ENCODE measurements at regions not wholly inside any gene's neighbourhood (a gene's known extent, or its start where the extent isn't known, plus 50 kb on each side); places are given as distances from the start of the nearest gene placed in this dataset.

- H3K9me3 ChIP-seq = no peaks in the 10 kb centered on the region
- H3K4me3 ChIP-seq = no peak overlapping the region
- ATAC-seq = no peak
- TF ChIP-seq CTCF (IDR thresholded peaks at IDR 0.05) = no peak
- no peak for TF ChIP-seq POLR2AphosphoS5 (IDR thresholded peaks at IDR 0.05)
- TF ChIP-seq EP300 (IDR thresholded peaks at IDR 0.05) = no peak
- no peak for TF ChIP-seq POLR2A (IDR thresholded peaks at IDR 0.05)
- 71 to 85% methylated on average over 6 to 7 of the region's 7 CpGs for WGBS, 2 donors (ENCODE audit: low coverage in 1 of 2)
- no peaks in the 10 kb centered on the region for H3K4me1 ChIP-seq
- H3K36me3 ChIP-seq = no peaks in the 10 kb centered on the region
- H3K27ac ChIP-seq = no peak overlapping the region
- H3K27me3 ChIP-seq = peaks cover 35% of the 10 kb centered on the region
Measured at GRCh38 chr7:25911738-25912607, 240.0 kb upstream of the NFE2L3 start.

DNA sequence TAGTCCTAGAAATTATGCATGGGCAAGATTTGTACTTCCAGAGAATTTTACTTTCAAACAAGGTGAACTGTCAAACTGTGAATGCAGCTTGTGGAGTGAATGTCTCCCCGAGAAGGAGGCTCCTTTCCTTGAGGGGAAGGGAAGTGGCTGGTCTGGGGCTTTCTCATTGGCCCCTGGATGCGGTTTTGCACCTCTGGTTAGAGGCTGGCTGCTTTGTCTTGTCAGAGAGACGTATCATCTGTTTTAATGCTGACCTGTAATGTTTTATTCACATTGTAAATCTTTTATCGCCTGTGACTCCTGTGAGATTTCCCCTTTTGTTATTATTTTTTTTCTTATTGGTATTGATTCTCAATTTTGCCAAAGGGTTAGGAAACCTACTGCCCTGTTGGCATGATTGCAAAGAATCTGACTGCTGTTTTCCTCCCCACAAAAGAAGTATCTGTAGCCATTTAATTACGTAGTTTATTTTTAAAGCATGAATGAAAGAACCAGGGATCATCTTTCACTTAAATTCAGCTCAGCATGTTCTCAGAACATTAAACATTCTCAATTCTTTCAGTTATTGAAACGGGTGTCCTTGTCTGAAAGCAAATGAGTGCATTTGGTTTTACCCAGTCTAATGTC, 238.3 kb upstream of the NFE2L3 start:
- H3K27me3 ChIP-seq = peaks cover 25% of the 10 kb centered on the region
- H3K4me3 ChIP-seq = no peak overlapping the region
- H3K9me3 ChIP-seq = peaks cover 0 to 13% (median 0%) of the 10 kb centered on the region in 3 donors
- no peak overlapping the region for H3K27ac ChIP-seq
- WGBS, 2 donors (ENCODE audit: low coverage in 1 of 2) = 26 to 28% methylated on average over 6 of the region's 6 CpGs
- no peaks in the 10 kb centered on the region for H3K36me3 ChIP-seq
- TF ChIP-seq CTCF (IDR thresholded peaks at IDR 0.05) = no peak
- no peak for TF ChIP-seq EP300 (IDR thresholded peaks at IDR 0.05)
- TF ChIP-seq POLR2A (IDR thresholded peaks at IDR 0.05) = no peak
- no peak for TF ChIP-seq POLR2AphosphoS5 (IDR thresholded peaks at IDR 0.05)
- no peaks in the 10 kb centered on the region for H3K4me1 ChIP-seq
- ATAC-seq = no peak

DNA sequence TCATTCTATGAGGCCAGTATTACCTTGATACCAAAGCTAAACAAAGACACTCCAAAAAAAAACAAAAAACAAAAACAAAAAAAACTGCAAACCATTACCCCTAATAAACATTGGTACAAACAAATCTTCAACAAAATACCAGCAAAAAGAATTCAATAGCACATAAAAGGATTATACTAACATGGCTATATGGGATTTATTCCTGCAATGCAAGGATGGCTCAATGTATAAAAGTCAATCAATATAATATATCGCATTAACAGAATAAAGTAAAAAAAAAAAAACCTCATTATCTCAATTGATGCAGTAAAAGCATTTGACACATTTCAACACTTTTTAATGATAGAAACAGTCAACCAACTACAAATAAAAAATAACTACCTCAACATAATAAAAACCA, 233.3 kb upstream of the NFE2L3 start:
- ATAC-seq = no peak
- 100% methylated on average over 1 of the region's 1 CpG for WGBS, 2 donors (ENCODE audit: low coverage in 1 of 2)
- Histone ChIP-seq H3K27me3 (peaks cover 30% of the 10 kb centered on the region), H3K9me3 (peaks cover 0 to 26% (median 0%) of the 10 kb centered on the region in 3 donors), H3K36me3 (no peaks in the 10 kb centered on the region), H3K4me3 (no peak overlapping the region), H3K27ac (no peak overlapping the region), H3K4me1 (no peaks in the 10 kb centered on the region)
- no peak for TF ChIP-seq EP300 (IDR thresholded peaks at IDR 0.05)
- TF ChIP-seq CTCF (IDR thresholded peaks at IDR 0.05) = no peak
- no peak for TF ChIP-seq POLR2AphosphoS5 (IDR thresholded peaks at IDR 0.05)
- TF ChIP-seq POLR2A (IDR thresholded peaks at IDR 0.05) = no peak

GRCh38 chr7:25922296-25922695, 229.7 kb upstream of the NFE2L3 start:
- WGBS, 2 donors (ENCODE audit: low coverage in 1 of 2) = 77 to 78% methylated on average over 3 of the region's 3 CpGs
- no peak overlapping the region for H3K4me3 ChIP-seq
- TF ChIP-seq CTCF (IDR thresholded peaks at IDR 0.05) = no peak
- no peak for TF ChIP-seq EP300 (IDR thresholded peaks at IDR 0.05)
- no peak for TF ChIP-seq POLR2AphosphoS5 (IDR thresholded peaks at IDR 0.05)
- no peak for TF ChIP-seq POLR2A (IDR thresholded peaks at IDR 0.05)
- no peaks in the 10 kb centered on the region for H3K36me3 ChIP-seq
- ATAC-seq = no peak
- H3K4me1 ChIP-seq = no peaks in the 10 kb centered on the region
- H3K27me3 ChIP-seq = peaks cover 22% of the 10 kb centered on the region
- no peak overlapping the region for H3K27ac ChIP-seq
- peaks cover 0 to 26% (median 0%) of the 10 kb centered on the region in 3 donors for H3K9me3 ChIP-seq

Measured in gastroesophageal sphincter (tissue), 4 donors.